ENCODE measurements at regions not wholly inside any gene's neighbourhood (a gene's known extent, or its start where the extent isn't known, plus 50 kb on each side); places are given as distances from the start of the nearest gene placed in this dataset.
"Not testable (repeated sequence)": the region's sequence is repeated elsewhere in the genome, so short reads cannot be mapped to it uniquely, and the experiment has no call there.

- H3K27ac ChIP-seq: no peak overlapping the region
- DNase-seq (ENCODE audit: low spot score in 2 of 2): no peak
- TF ChIP-seq POLR2A (IDR thresholded peaks at IDR 0.05) (no peak), CTCF (IDR thresholded peaks at IDR 0.05) (no peak), EP300 (IDR thresholded peaks at IDR 0.05) (no peak)
- H3K27me3 ChIP-seq: no peaks in the 10 kb centered on the region
- no peaks in the 10 kb centered on the region for H3K36me3 ChIP-seq
- no peaks in the 10 kb centered on the region for H3K4me1 ChIP-seq
- no peaks in the 10 kb centered on the region for H3K9me3 ChIP-seq
- no peak overlapping the region for H3K4me3 ChIP-seq
Measured at GRCh38 chr11:13595166-13595565, 73.3 kb upstream of the FAR1 start.

- TF ChIP-seq EP300 (IDR thresholded peaks at IDR 0.05) (no peak), POLR2A (IDR thresholded peaks at IDR 0.05) (no peak), CTCF (IDR thresholded peaks at IDR 0.05) (no peak)
- DNase-seq (ENCODE audit: low spot score in 2 of 2): no peak
- H3K27me3 ChIP-seq: no peaks in the 10 kb centered on the region
- no peak overlapping the region for H3K4me3 ChIP-seq
- no peak overlapping the region for H3K27ac ChIP-seq
- no peaks in the 10 kb centered on the region for H3K9me3 ChIP-seq
- no peaks in the 10 kb centered on the region for H3K4me1 ChIP-seq
- WGBS, 2 donors: 40 to 50% methylated on average over 1 of the region's 1 CpG
- H3K36me3 ChIP-seq: no peaks in the 10 kb centered on the region
Measured at GRCh38 chr11:13594044-13594443, 74.4 kb upstream of the FAR1 start.

- H3K27me3 ChIP-seq: no peaks in the 10 kb centered on the region
- no peak overlapping the region for H3K4me3 ChIP-seq
- H3K36me3 ChIP-seq: no peaks in the 10 kb centered on the region
- no peak for DNase-seq (ENCODE audit: low spot score in 2 of 2)
- peaks cover 0 to 25% (median 0%) of the 10 kb centered on the region in 4 donors for H3K9me3 ChIP-seq
- no peaks in the 10 kb centered on the region for H3K4me1 ChIP-seq
- no peak for TF ChIP-seq EP300 (IDR thresholded peaks at IDR 0.05)
- TF ChIP-seq CTCF (IDR thresholded peaks at IDR 0.05): no peak
- TF ChIP-seq POLR2A (IDR thresholded peaks at IDR 0.05): no peak
- WGBS, 2 donors: 65 to 67% methylated on average over 3 of the region's 3 CpGs
- H3K27ac ChIP-seq: no peak overlapping the region
Measured at GRCh38 chr11:13578514-13579140, 82.8 kb upstream of the PTH start.

GRCh38 chr11:13577881-13578280, 82.1 kb upstream of the PTH start:
- 67 to 69% methylated on average over 2 of the region's 2 CpGs for WGBS, 2 donors
- no peaks in the 10 kb centered on the region for H3K27me3 ChIP-seq
- no peak for DNase-seq (ENCODE audit: low spot score in 2 of 2)
- TF ChIP-seq CTCF (IDR thresholded peaks at IDR 0.05) (no peak), EP300 (IDR thresholded peaks at IDR 0.05) (no peak), POLR2A (IDR thresholded peaks at IDR 0.05) (no peak)
- H3K4me3 ChIP-seq: no peak overlapping the region
- peaks cover 0 to 25% (median 0%) of the 10 kb centered on the region in 4 donors for H3K9me3 ChIP-seq
- no peak overlapping the region for H3K27ac ChIP-seq
- H3K4me1 ChIP-seq: no peaks in the 10 kb centered on the region
- H3K36me3 ChIP-seq: no peaks in the 10 kb centered on the region

- Histone ChIP-seq H3K27ac (no peak overlapping the region), H3K4me1 (no peaks in the 10 kb centered on the region), H3K9me3 (peaks cover 0 to 16% (median 0%) of the 10 kb centered on the region in 4 donors), H3K27me3 (no peaks in the 10 kb centered on the region), H3K4me3 (no peak overlapping the region), H3K36me3 (no peaks in the 10 kb centered on the region)
- 16 to 18% methylated on average over 1 of the region's 1 CpG for WGBS, 2 donors
- TF ChIP-seq CTCF (IDR thresholded peaks at IDR 0.05): no peak
- TF ChIP-seq POLR2A (IDR thresholded peaks at IDR 0.05): no peak
- TF ChIP-seq EP300 (IDR thresholded peaks at IDR 0.05): no peak
- DNase-seq (ENCODE audit: low spot score in 2 of 2): no peak
Measured at GRCh38 chr11:13576995-13577394, 81.2 kb upstream of the PTH start.

- not testable (repeated sequence) for DNase-seq (ENCODE audit: low spot score in 2 of 2); H3K27me3 ChIP-seq; H3K27ac ChIP-seq; H3K36me3 ChIP-seq; H3K9me3 ChIP-seq; H3K4me1 ChIP-seq; H3K4me3 ChIP-seq
- WGBS, 2 donors: 90 to 91% methylated on average over 1 of the region's 1 CpG
Measured at GRCh38 chr11:13575385-13575784, 79.6 kb upstream of the PTH start.

All from tibial nerve (tissue), 4 donors.